Prostate gland (tissue), 2 donors: ENCODE measurements at regions not wholly inside any gene's neighbourhood (a gene's known extent, or its start where the extent isn't known, plus 50 kb on each side); places are given as distances from the start of the nearest gene placed in this dataset.

Experiments used
- CTCF ChIP-seq, 4 experiments: fragments of 200-600 bp in 2 of 4; fragments of 450-650 bp in 2 of 4; sonication (generic) in 2 of 4; IDR thresholded peaks; 1 replicate in 3 of 4; 2 replicates in 1 of 4; pipeline ENCODE4 v1.5.1; 2016 to 2019; ENCODE audit warnings: antibody characterized with exemption in 4 of 4, mild to moderate bottlenecking in 2 of 4, moderate library complexity in 2 of 4
- POLR2A ChIP-seq: fragments of 450-650 bp; IDR thresholded peaks from one replicate; pipeline ENCODE4 v1.6.1; 2016; ENCODE audit warnings: antibody characterized with exemption, mild to moderate bottlenecking

GRCh38 chr3:135516143-135516542 lies 449.4 kb upstream of the PPP2R3A start:
- TF ChIP-seq CTCF (IDR thresholded peaks at IDR 0.05) (no peak), POLR2A (no peak)
